HG03108 (cell line): ENCODE measurements at regions not wholly inside any gene's neighbourhood (a gene's known extent, or its start where the extent isn't known, plus 50 kb on each side); places are given as distances from the start of the nearest gene placed in this dataset.

ENCODE experiments used
- ATAC-seq: cut with Tn5 transposase; IDR thresholded peaks from one replicate; pipeline ENCODE4 v1.9.1; 2021; ENCODE audit warnings: moderate library complexity; ENCODE audit not compliant: unreplicated experiment

DNA sequence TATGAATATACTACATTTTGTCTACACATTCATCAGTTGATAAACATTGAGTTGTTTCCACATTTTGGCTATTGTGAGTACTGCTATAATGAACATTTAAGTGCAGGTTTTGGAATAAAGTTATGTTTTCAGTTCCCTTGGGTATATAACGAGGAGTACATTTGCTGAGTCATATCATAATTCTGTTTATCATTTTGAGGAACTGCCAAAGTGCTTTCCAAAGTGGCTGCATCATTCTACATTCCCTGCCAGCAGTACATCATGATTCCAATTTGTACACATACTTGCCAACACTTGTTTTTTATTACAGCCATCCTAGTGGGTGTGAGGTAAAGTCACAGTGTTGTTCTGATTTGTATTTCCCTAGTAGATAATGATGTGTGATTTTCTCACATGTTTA lies 1458.6 kb upstream of the TENM4 start:
- ATAC-seq: no peak

- no peak for ATAC-seq
Observed at GRCh38 chr11:80898910-80899309, 1458.1 kb upstream of the TENM4 start.

DNA sequence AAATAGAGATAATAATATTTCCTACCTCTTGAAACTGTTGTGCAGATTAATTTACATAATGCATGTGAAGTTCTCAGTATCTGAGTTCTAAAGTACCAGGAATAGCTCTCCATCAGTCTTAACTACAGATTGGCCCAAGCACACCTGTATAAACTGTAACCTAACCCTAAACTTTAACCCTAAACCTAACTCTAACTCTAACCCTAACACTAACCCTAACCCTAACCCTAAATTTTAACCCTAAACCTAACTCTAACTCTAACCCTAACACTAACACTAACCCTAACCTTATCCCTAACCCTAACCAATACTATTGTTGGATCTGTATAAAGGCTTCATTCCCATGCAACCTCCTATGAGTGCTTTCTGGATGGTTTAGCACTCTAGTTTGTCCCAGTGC lies 1445.9 kb upstream of the TENM4 start:
- no peak for ATAC-seq

DNA sequence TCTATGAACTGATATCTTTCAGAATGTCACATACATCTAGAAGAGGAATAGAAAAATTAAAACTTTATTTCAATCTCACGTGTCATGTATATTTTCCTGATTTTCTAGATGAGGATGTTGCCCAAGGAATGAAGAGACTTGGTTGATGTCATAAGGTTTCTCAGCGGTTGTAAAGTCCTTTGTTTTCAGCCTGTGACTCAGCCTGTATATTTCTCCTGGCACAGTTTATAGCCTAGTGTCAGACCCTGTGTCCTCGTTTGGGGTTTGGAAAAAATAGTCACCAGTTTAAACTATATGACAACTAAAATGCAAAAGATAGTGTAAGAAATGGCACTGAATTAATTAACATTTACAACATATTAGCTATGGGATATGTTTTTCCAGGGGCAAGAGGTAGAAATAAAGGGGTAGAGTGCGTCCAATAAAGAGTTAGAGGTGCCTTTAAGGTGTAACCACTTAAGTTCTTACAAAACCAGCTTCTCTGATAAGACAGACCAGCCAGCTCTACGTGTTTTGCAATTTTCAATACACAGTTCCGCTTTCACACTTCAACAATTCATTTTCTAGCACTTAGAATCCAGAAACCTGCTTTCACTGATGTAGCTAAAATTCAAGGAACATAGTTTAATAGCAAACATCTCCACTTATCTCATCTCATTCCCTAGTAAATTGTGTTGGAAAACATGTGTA lies 1432.6 kb upstream of the TENM4 start:
- ATAC-seq: no peak

DNA sequence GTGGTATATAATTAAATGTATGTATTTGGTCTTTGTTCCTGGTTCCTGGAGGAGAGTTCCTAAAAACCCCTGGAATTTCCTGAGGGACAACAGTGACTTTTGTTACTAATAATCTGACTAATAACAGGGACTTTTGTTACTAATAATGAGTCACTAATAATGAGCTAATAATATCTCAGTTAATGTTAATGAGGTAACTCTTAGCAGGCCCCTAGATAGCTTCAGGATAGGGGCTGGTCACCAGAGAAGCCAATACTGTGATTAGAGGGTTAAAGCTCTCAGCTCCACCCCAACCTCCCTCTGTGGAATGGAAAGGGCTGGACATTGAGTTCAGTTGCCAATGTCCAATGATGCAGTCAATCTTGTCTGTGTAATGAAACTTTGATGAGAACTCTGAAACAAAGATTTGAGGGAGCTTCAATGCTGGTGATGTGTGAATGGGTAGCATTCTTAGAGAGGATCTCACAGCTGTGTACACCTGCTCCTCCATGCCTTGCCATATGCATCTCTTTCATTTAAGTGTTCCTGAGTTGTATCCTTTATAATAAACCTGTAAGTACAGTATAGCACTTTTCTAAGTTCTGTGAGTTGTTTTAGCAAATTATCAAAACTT lies 1431.4 kb upstream of the TENM4 start:
- no peak for ATAC-seq

GRCh38 chr11:80868831-80869230 lies 1428.0 kb upstream of the TENM4 start:
- ATAC-seq: no peak

DNA sequence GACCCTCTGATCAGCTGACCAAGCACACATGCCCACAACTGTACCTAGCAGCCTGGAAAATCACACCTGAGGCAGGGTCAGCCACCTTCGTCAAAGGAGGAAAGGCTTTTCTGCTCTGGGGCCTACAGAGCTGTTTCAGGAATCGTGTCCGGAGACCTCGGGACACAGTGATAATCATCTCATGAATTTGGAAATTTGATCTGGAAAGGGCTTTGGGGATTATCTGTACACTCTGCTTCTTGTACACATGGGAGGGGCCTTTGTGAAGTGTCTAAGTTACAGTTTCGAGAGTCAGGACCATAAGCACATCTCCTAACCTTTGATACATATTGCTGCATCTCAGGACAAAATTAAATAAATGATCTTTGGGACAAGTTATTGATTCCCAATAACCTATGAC lies 1421.2 kb upstream of the TENM4 start:
- no peak for ATAC-seq

DNA sequence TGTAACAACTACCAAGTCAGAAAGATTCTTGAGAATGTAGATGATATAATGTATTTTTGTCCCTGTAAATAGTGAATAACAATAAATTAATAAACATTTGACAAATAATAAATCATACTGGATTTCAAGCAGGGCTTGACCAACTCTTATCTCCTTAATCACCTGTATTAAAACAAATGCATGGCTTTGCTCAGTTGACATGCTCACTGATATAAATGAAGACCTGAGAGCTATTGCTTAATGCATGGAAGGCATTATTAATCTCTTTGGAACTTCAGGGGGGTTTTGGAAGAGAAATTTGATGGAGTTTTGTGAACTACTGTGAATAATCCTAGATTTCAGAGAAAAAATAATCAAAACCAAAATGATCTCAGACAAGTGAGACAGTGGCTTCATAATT lies 1420.4 kb upstream of the TENM4 start:
- ATAC-seq: no peak

- ATAC-seq: no peak
Observed at GRCh38 chr11:80860632-80861031, 1419.8 kb upstream of the TENM4 start.

DNA sequence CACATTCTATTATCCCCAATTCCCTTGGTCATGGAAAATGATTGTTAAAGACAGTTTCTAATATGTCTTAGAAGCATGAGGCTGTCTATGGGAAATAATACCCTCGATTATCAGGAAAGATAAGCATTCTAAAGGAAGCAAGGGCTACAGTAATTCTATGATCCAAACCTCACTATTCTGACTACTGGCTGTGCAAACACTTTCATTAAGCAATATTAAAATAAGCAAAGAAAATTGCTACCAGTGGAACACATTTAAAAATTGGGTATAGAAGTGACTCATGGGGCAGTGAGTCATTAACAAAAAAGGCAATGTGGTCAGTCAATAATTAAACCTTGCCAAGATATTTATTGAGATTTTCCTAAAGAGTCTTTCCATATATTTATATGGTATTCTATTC lies 1415.2 kb upstream of the TENM4 start:
- no peak for ATAC-seq

GRCh38 chr11:80855426-80855825 lies 1414.6 kb upstream of the TENM4 start:
- no peak for ATAC-seq

GRCh38 chr11:80849253-80849652 lies 1408.4 kb upstream of the TENM4 start:
- peak; percentile 39 for ATAC-seq

DNA sequence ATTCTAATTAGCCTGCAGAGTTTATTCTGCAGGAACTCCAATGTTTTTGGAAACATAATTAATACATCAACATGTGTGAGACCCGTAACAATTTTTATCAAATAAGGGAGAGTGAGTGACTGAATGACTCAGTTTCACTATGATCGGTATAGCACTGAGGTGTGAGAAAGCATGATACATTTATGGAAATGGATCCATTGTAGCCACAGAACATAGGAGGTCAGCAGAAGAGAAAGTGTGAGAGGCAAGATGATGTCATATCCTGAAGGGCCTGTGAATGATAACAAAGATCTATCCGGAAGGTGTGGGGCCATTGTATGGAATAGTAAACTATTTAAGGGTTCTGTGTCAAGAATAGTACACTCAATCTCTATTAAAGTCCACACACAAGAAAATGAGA lies 1406.1 kb upstream of the TENM4 start:
- peak; percentile 97 for ATAC-seq

DNA sequence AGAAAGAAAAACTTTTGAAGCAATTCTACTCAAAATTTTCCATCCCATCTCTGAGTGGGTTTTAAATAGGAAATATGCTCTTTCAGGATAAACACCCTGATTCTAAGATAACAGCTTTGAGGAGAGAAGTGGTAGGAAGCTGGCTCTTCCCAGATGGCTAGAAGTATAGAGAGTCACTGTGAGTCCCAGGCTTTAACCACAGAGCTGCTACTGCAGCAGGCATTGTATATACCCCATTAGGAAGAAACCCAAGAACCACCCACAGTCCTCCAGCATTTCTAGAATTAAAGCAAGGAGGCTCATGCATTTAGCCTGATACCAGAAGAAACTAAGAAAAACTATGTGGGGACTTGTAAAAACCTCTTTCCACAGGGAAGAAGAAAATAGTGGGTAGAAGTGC lies 1405.6 kb upstream of the TENM4 start:
- no peak for ATAC-seq

DNA sequence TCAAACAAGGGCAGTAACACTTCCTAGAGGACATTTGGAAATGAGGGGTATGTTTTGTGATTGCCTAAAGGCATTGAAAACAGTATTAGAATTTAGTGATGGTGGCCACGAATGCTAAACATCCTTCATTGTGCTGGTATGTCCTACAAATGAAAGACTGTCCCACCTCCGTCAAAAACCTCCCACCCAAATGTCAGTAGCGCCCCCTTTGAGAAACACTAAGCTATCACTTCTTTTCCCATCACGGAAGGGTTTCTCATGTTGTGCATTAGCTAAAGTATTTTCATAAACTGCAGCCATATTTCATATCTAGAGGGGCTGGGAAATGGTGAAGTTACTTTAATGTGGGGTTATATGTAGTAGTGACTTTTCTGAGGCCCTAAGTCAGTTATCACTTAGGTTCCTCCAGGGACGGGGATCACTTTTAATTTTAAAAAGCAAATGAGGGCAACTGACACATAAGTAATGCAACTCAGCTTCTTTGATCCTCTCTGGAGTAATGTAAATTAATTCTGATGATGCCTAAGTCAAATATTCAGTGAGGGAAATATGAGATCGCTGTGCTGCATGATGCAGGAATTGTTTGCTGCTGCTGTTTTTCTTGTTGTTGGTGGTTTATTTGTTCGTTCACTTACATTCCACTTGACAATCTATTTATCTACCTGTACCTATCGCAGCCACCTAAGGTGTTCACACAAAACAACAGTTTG lies 1403.4 kb upstream of the TENM4 start:
- no peak for ATAC-seq

DNA sequence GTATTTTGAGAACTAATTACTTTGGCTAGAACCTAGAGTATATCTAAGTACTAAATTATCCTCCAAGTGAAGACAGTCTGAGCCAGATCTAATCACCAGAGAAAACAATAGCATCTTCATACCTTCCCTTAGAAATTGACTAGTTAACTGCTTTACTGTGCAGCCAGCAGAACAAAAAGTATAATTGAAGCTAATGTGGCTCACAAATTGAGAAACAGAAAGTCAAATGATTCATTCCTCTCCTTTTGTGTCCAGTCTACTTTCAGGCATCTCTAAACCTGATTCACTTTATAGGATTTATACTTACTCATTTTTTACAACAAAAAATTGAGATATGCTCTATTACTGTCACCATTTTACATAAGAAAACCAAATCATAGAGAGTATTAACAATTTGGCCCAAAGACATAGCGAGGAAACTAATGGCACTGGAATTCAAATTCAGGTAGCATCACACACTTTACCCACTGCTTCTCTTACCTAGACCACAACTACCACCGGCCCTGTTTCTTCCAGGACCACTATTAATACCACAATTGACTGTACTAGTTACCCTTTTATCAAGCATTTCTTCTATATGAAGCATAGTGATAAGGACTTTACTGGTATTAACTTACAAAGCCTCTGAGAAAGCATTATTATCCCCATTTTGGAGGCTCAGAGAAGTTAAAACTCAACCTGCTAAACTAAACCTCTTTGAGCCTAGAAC lies 1402.6 kb upstream of the TENM4 start:
- ATAC-seq: no peak

DNA sequence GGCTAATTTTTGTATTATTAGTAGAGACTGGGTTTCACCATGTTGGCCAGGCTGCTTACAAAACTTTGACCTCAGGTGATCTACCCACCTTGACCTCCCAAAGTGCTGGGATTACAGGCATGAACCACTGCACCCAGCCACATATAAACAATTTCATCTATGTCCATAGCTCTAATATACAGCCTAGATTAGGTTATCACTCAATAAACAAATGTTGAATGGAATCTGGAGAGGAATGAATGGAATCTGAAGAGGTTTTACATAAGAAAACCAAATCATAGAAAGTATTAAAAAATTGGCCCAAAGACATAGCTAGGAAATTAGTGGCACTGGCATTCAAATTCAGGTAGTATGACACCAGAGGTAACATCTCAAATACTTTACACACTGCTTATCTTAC lies 1401.4 kb upstream of the TENM4 start:
- ATAC-seq: no peak

DNA sequence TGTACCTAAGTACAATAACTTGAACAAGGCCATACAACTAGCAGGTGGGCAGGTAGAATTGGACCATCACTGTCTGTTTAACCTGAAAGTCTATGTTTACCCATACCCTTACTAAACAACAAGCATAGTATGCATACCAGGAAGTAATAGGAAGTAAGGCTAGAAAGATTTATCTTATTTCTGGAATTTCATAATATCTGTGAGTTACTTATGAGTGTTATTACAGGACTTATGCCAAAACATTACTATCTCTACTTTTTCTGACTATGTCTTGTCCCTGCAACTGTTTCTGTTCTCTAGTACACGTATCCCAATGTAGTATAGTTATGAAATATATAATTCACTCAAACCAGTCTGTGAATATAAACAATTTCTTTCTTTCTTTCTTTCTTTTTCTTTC lies 1400.8 kb upstream of the TENM4 start:
- ATAC-seq: no peak

GRCh38 chr11:80838153-80838552 lies 1397.3 kb upstream of the TENM4 start:
- ATAC-seq: peak; percentile 80

DNA sequence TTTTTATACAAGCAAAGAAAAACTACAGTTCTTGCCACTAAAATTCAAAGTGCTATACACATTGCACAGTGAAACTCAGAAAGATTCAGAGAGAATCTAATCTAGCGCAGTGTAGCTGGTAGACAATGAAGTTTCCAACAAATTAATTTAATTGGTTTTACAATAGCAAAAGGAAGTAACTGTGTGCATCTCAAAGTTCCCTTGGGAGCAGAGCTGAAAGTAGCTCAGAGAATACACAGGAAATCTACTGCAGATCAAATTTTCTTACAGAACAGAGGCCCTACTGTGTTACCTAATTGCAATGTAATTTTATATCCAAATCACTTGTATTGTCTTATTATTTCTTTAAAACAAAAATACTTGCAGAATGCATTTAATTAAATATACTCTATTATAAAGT lies 1396.2 kb upstream of the TENM4 start:
- no peak for ATAC-seq

DNA sequence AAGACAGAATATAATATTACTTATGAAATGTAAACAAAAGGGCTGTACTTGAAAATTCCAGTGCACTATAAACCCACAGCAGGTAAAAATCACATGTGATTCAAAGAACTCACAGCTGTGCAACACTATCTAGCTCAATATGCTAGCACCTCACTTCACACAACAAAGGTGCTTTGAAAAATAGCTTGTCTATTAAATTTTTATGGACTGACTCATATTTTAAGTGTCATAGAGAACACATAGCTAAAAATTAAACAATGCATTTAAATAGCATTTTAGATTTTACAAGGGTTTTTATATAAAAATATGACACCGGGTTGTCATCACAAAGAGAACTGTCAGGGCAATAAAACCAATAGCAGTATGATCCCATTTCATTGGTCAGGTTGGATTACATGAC lies 1390.5 kb upstream of the TENM4 start:
- ATAC-seq: no peak

- ATAC-seq: no peak
Observed at GRCh38 chr11:80827781-80828180, 1387.0 kb upstream of the TENM4 start.
